ENCODE measurements at regions not wholly inside any gene's neighbourhood (a gene's known extent, or its start where the extent isn't known, plus 50 kb on each side); places are given as distances from the start of the nearest gene placed in this dataset.
"Not testable (repeated sequence)": the region's sequence is repeated elsewhere in the genome, so short reads cannot be mapped to it uniquely, and the experiment has no call there.

GRCh38 chr2:12567411-12567810 is 149.3 kb upstream of the TRIB2 start:
- FAIRE-seq (no peak), DNase-seq (ENCODE audit: insufficient read length, low spot score) (no peak)
- TF ChIP-seq, protein P1, sequence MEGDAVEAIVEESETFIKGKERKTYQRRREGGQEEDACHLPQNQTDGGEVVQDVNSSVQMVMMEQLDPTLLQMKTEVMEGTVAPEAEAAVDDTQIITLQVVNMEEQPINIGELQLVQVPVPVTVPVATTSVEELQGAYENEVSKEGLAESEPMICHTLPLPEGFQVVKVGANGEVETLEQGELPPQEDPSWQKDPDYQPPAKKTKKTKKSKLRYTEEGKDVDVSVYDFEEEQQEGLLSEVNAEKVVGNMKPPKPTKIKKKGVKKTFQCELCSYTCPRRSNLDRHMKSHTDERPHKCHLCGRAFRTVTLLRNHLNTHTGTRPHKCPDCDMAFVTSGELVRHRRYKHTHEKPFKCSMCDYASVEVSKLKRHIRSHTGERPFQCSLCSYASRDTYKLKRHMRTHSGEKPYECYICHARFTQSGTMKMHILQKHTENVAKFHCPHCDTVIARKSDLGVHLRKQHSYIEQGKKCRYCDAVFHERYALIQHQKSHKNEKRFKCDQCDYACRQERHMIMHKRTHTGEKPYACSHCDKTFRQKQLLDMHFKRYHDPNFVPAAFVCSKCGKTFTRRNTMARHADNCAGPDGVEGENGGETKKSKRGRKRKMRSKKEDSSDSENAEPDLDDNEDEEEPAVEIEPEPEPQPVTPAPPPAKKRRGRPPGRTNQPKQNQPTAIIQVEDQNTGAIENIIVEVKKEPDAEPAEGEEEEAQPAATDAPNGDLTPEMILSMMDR (IDR thresholded peaks at IDR 0.05; ENCODE audit: insufficient read depth, missing control alignments), result no peak

- FAIRE-seq; DNase-seq (ENCODE audit: insufficient read length, low spot score): not testable (repeated sequence)
Measured at GRCh38 chr2:12569510-12569909, 147.2 kb upstream of the TRIB2 start.

- not testable (repeated sequence) for DNase-seq (ENCODE audit: insufficient read length, low spot score); FAIRE-seq
Measured at GRCh38 chr2:12569929-12570328, 146.8 kb upstream of the TRIB2 start.

DNA sequence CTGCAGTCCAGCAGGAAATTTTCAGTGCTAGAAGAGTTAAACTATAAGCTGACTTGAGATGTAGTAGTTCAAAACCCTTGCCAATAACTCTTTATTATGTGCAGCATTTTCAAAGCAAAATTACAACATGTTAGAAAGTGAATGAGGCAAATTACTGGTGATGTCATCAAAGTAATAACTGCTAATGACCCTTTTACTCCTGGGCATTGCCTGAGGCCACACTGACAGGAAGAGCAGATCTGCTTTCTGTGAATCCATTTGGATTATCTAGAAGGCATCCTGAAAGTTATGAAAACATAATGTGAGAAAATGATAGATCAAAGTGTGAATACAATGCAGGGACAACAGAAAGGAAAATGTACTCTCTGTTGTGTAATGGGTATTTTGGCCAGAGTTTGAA is 139.6 kb upstream of the TRIB2 start:
- FAIRE-seq (no peak), DNase-seq (ENCODE audit: insufficient read length, low spot score) (no peak)
- TF ChIP-seq, protein P1 (IDR thresholded peaks at IDR 0.05; ENCODE audit: insufficient read depth, missing control alignments), result no peak

DNA sequence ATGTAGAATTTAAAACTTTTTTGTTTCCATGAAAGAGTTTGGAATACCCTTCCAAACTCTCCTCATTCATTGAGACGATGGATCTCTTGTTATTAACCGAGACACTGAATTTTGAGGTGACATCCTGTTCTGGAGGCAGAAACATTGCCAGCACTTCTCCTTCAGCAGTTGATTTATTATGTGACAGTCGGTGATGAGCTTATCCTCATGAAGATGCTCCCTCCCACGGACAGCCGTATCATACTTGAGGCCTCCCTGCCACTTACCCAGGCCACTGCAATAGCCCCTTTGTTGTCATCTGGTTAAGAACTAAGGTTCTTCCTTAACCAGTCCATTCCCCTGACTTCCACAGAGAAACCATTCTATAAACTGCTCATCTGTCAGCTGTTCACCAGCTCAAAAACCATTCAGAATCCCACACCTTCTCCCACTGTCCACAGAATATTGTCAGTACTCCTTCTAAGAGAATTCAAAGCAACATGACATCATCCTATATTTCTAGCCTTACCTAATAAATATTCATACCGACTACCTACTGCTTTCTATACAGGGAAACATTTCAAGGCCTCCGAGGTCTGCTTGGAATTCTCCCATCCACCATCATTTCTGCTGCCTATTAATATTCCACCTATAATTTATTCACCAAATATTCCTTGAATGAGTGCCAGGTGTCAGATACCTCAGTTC is 139.0 kb upstream of the TRIB2 start:
- DNase-seq (ENCODE audit: insufficient read length, low spot score), result no peak
- TF ChIP-seq, protein P1 (IDR thresholded peaks at IDR 0.05; ENCODE audit: insufficient read depth, missing control alignments), result no peak
- FAIRE-seq, result no peak

DNA sequence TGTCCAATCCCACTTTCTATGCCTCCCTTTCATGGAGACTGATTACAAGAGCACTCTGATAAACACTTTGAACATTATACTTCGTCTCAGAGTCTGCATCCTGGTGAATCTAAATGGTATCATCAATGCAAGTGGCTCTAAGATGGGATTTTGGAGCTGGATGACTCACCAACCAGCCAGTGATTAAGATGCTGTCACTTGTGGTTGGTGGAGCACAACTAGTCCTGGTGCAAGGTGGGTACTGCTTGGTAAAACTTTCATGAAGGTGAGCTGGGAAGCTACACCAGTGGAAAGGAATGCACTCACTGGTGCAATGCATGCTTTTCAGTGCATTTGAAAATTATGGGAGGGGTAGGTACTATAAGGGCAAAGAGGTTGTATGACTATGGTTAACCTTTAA is 137.7 kb upstream of the TRIB2 start:
- DNase-seq (ENCODE audit: insufficient read length, low spot score) (no peak), FAIRE-seq (no peak)

DNA sequence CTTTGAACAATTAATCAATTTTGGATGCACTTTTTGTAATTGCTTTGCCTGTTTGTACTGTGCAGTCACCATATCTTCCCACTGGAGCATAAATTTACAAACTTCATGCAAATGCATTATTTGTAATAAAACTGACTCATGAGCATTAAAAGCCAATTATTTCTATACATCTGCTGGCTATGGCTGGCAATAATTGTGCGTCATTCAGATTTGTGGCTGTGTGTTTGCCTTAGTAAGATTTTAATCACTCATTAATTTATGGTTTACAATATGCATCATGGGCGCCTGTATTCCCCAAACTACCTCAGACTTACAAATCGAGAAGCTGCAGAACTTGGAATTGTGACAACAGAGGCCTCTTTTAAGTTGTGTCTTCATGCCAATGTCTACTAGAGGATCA is 132.4 kb upstream of the TRIB2 start:
- TF ChIP-seq, protein P1 (IDR thresholded peaks at IDR 0.05; ENCODE audit: insufficient read depth, missing control alignments), result no peak
- no peak for FAIRE-seq

More for the DNA sequence above, 137.7 kb upstream of the TRIB2 start:
- TF ChIP-seq, protein P1 (IDR thresholded peaks at IDR 0.05; ENCODE audit: insufficient read depth, missing control alignments), result no peak

GRCh38 chr2:12585784-12586183 is 131.0 kb upstream of the TRIB2 start:
- no peak for DNase-seq (ENCODE audit: insufficient read length, low spot score)
- TF ChIP-seq, protein P1 (IDR thresholded peaks at IDR 0.05; ENCODE audit: insufficient read depth, missing control alignments), result no peak
- FAIRE-seq, result no peak

More for the DNA sequence above, 132.4 kb upstream of the TRIB2 start:
- no peak for DNase-seq (ENCODE audit: insufficient read length, low spot score)
